ENCODE measurements at regions not wholly inside any gene's neighbourhood (a gene's known extent, or its start where the extent isn't known, plus 50 kb on each side); places are given as distances from the start of the nearest gene placed in this dataset.

- TF ChIP-seq, protein P1, sequence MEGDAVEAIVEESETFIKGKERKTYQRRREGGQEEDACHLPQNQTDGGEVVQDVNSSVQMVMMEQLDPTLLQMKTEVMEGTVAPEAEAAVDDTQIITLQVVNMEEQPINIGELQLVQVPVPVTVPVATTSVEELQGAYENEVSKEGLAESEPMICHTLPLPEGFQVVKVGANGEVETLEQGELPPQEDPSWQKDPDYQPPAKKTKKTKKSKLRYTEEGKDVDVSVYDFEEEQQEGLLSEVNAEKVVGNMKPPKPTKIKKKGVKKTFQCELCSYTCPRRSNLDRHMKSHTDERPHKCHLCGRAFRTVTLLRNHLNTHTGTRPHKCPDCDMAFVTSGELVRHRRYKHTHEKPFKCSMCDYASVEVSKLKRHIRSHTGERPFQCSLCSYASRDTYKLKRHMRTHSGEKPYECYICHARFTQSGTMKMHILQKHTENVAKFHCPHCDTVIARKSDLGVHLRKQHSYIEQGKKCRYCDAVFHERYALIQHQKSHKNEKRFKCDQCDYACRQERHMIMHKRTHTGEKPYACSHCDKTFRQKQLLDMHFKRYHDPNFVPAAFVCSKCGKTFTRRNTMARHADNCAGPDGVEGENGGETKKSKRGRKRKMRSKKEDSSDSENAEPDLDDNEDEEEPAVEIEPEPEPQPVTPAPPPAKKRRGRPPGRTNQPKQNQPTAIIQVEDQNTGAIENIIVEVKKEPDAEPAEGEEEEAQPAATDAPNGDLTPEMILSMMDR (conservative IDR thresholded peaks at IDR 0.05), result no peak
- no peak for TF ChIP-seq EZH2 (IDR thresholded peaks at IDR 0.05; ENCODE audit: low read depth)
Measured at GRCh38 chr17:77882481-77883212, 75.9 kb upstream of the TNRC6C start.
